A549 (cell line): ENCODE measurements at regions not wholly inside any gene's neighbourhood (a gene's known extent, or its start where the extent isn't known, plus 50 kb on each side); places are given as distances from the start of the nearest gene placed in this dataset.

Experiments
- CBX2 ChIP-seq: fragments of 200-600 bp; sonication (generic); IDR thresholded peaks from 2 replicates; pipeline ENCODE4 v1.6.1; 2016; ENCODE audit warnings: low read depth, mild to moderate bottlenecking, borderline replicate concordance
- EP300 ChIP-seq, 2 experiments: fragments of >200 bp; sonication (Bioruptor Twin); formaldehyde crosslinking; IDR thresholded peaks; 2 replicates in 1 of 2; 3 replicates in 1 of 2; pipeline ENCODE4 v1.6.1; 2016 to 2017
- MYC ChIP-seq: IDR thresholded peaks from 2 replicates; pipeline ENCODE4 v1.6.1; 2012; ENCODE audit warnings: mild to moderate bottlenecking, inconsistent platforms, low read length, improper control_type of control experiment, borderline replicate concordance
- POLR2A ChIP-seq: IDR thresholded peaks from 2 replicates; pipeline ENCODE4 v1.6.1; 2012; ENCODE audit warnings: mild to moderate bottlenecking, low read length
- POLR2AphosphoS2 ChIP-seq: conservative IDR thresholded peaks from 2 replicates; pipeline ENCODE4 v1.6.1; 2012; ENCODE audit warnings: low read length, improper control_type of control experiment, inconsistent platforms
- RAD21 ChIP-seq, 2 experiments: fragments of >200 bp in 1 of 2; sonication (Bioruptor Twin) in 1 of 2; formaldehyde crosslinking in 1 of 2; IDR thresholded peaks in 1 of 2; conservative IDR thresholded peaks in 1 of 2; 2 replicates in 1 of 2; 3 replicates in 1 of 2; pipeline ENCODE4 v1.6.1; 2012 to 2018; ENCODE audit warnings: inconsistent platforms in 1 of 2
- RFX5 ChIP-seq: fragments of 450-650 bp; IDR thresholded peaks from 2 replicates; pipeline ENCODE4 v1.7.1; 2014; ENCODE audit warnings: antibody characterized with exemption, mild to moderate bottlenecking, moderate library complexity
- TF ChIP-seq, protein P1 (sequence below): fragments of >200 bp; sonication (Bioruptor Twin); formaldehyde crosslinking; IDR thresholded peaks from 3 replicates; pipeline ENCODE4 v1.5.1; 2016
- TF ChIP-seq, protein P2 (sequence below): fragments of 200-600 bp; sonication (generic); IDR thresholded peaks from 2 replicates; pipeline ENCODE4 v1.6.1; 2016; ENCODE audit warnings: antibody characterized with exemption, mild to moderate bottlenecking, moderate library complexity
- TF ChIP-seq, protein P3 (sequence below): fragments of >200 bp; sonication (Bioruptor Twin); formaldehyde crosslinking; IDR thresholded peaks from 3 replicates; pipeline ENCODE4 v1.6.1; 2016

DNA sequence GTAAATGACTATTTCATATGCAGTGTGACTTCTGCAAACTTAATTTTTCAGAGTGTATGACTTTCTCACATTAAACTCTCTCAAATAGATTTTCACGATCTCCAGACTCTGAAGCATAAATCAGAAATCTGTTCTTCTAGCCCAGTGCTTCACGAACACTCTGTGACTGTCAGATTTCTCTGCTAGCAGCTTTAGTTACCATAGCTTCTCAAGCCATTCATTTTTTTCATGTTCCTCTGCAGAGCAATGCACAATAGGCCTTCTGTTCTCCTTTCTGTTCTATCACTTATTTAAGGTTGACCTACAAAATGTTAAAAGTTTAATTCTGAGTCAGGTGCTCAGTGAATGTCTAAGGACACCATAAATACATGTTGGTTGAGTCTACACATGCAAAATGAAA, 1102.2 kb downstream of the TUSC7 start:
- TF ChIP-seq EP300 (IDR thresholded peaks at IDR 0.05): no peak
- TF ChIP-seq MYC: no peak
- TF ChIP-seq CBX2: no peak
- no peak for TF ChIP-seq RAD21 (conservative IDR thresholded peaks at IDR 0.05 in 1 of 2, IDR thresholded peaks at IDR 0.05 in 1 of 2)
- TF ChIP-seq, protein P1, sequence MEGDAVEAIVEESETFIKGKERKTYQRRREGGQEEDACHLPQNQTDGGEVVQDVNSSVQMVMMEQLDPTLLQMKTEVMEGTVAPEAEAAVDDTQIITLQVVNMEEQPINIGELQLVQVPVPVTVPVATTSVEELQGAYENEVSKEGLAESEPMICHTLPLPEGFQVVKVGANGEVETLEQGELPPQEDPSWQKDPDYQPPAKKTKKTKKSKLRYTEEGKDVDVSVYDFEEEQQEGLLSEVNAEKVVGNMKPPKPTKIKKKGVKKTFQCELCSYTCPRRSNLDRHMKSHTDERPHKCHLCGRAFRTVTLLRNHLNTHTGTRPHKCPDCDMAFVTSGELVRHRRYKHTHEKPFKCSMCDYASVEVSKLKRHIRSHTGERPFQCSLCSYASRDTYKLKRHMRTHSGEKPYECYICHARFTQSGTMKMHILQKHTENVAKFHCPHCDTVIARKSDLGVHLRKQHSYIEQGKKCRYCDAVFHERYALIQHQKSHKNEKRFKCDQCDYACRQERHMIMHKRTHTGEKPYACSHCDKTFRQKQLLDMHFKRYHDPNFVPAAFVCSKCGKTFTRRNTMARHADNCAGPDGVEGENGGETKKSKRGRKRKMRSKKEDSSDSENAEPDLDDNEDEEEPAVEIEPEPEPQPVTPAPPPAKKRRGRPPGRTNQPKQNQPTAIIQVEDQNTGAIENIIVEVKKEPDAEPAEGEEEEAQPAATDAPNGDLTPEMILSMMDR: no peak
- TF ChIP-seq POLR2AphosphoS2: no peak
- TF ChIP-seq POLR2A: no peak
- TF ChIP-seq RFX5: no peak
- TF ChIP-seq, protein P2, sequence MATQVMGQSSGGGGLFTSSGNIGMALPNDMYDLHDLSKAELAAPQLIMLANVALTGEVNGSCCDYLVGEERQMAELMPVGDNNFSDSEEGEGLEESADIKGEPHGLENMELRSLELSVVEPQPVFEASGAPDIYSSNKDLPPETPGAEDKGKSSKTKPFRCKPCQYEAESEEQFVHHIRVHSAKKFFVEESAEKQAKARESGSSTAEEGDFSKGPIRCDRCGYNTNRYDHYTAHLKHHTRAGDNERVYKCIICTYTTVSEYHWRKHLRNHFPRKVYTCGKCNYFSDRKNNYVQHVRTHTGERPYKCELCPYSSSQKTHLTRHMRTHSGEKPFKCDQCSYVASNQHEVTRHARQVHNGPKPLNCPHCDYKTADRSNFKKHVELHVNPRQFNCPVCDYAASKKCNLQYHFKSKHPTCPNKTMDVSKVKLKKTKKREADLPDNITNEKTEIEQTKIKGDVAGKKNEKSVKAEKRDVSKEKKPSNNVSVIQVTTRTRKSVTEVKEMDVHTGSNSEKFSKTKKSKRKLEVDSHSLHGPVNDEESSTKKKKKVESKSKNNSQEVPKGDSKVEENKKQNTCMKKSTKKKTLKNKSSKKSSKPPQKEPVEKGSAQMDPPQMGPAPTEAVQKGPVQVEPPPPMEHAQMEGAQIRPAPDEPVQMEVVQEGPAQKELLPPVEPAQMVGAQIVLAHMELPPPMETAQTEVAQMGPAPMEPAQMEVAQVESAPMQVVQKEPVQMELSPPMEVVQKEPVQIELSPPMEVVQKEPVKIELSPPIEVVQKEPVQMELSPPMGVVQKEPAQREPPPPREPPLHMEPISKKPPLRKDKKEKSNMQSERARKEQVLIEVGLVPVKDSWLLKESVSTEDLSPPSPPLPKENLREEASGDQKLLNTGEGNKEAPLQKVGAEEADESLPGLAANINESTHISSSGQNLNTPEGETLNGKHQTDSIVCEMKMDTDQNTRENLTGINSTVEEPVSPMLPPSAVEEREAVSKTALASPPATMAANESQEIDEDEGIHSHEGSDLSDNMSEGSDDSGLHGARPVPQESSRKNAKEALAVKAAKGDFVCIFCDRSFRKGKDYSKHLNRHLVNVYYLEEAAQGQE: no peak
- TF ChIP-seq, protein P3, sequence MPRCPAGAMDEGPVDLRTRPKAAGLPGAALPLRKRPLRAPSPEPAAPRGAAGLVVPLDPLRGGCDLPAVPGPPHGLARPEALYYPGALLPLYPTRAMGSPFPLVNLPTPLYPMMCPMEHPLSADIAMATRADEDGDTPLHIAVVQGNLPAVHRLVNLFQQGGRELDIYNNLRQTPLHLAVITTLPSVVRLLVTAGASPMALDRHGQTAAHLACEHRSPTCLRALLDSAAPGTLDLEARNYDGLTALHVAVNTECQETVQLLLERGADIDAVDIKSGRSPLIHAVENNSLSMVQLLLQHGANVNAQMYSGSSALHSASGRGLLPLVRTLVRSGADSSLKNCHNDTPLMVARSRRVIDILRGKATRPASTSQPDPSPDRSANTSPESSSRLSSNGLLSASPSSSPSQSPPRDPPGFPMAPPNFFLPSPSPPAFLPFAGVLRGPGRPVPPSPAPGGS: no peak
